Endothelial cell of umbilical vein (primary cell): ENCODE measurements at regions not wholly inside any gene's neighbourhood (a gene's known extent, or its start where the extent isn't known, plus 50 kb on each side); places are given as distances from the start of the nearest gene placed in this dataset.

Experiments used
- BruUV-seq: library from RNA; stranded (reverse); fragments of 400-500 nt; replicated peaks from 2 replicates; lab custom pipeline; 2021; lab: Mats Ljungman, UMichigan
- CTCF ChIA-PET: fragments of 300-600, 350-600 bp; sonication (Branson Sonifier 250); formaldehyde crosslinking; loops from one replicate; lab custom pipeline; 2021; ENCODE audit warnings: antibody characterized with exemption, inconsistent platforms; lab: Charles Lee
- POLR2A ChIA-PET: fragments of 300-600, 350-600 bp; sonication (Branson Sonifier 250); formaldehyde crosslinking; loops from one replicate; lab custom pipeline; 2021; ENCODE audit warnings: antibody characterized with exemption, inconsistent platforms; lab: Charles Lee
- DNase-seq: peaks from one replicate; pipeline ENCODE4 v3.0.0-alpha.2; 2011; ENCODE audit warnings: low read depth, low spot score
- FAIRE-seq: peaks from 2 replicates; lab custom pipeline; 2011; peaks lifted over from hg19 to GRCh38; lab: Jason Lieb, UNC
- H2AFZ ChIP-seq: 2 replicates; pipeline ENCODE4 v1.6.0; 2012; ENCODE audit warnings: low read depth, low read length, control low read depth, inconsistent platforms
- H3K27ac ChIP-seq: 2 replicates; pipeline ENCODE4 v1.5.1; 2011; ENCODE audit warnings: low read depth, mild to moderate bottlenecking, control low read depth, low read length, moderate library complexity; ENCODE audit not compliant: insufficient read depth
- H3K27me3 ChIP-seq, 2 experiments: 2 replicates each; pipeline versions ENCODE4 v1.6.0 to v1.6.1; 2011; ENCODE audit warnings: low read length in 2 of 2, mixed read lengths in 1 of 2; ENCODE audit not compliant: control insufficient read depth in 2 of 2, insufficient read depth in 2 of 2
- H3K36me3 ChIP-seq, 2 experiments: 2 replicates in 1 of 2; 3 replicates in 1 of 2; pipeline ENCODE4 v1.5.1; 2011; ENCODE audit warnings: low read length in 2 of 2, mild to moderate bottlenecking in 1 of 2, moderate library complexity in 1 of 2; ENCODE audit not compliant: control insufficient read depth in 2 of 2, insufficient read depth in 2 of 2; ENCODE audit errors: extremely low read depth in 1 of 2
- H3K4me1 ChIP-seq: 3 replicates; pipeline ENCODE4 v1.5.1; 2011; ENCODE audit warnings: mild to moderate bottlenecking, low read length; ENCODE audit not compliant: control insufficient read depth, insufficient read depth; ENCODE audit errors: extremely low read depth
- H3K4me2 ChIP-seq: 2 replicates; pipeline ENCODE4 v1.6.1; 2011; ENCODE audit warnings: low read length, control low read depth, mixed read lengths; ENCODE audit not compliant: insufficient read depth
- H3K4me3 ChIP-seq, 3 experiments: fragments of 200-600 bp in 1 of 3; sonication (generic), shearing (Covaris generic) in 1 of 3; replicated peaks in 1 of 3; 2 replicates each; pipeline ENCODE4 v1.5.1; 2011 to 2016; ENCODE audit warnings: control low read depth in 3 of 3, low read length in 3 of 3, mild to moderate bottlenecking in 2 of 3, inconsistent platforms in 1 of 3, low read depth in 1 of 3, moderate library complexity in 1 of 3; ENCODE audit not compliant: insufficient read depth in 1 of 3
- H3K79me2 ChIP-seq: 2 replicates; pipeline ENCODE4 v1.6.0; 2012; ENCODE audit warnings: low read length, inconsistent platforms; ENCODE audit not compliant: control insufficient read depth, insufficient read depth
- H3K9ac ChIP-seq: replicated peaks from 2 replicates; pipeline ENCODE3; 2011; ENCODE audit warnings: low read length, control low read depth; ENCODE audit not compliant: insufficient read depth; ENCODE audit errors: extremely low read depth
- H3K9me1 ChIP-seq: replicated peaks from 3 replicates; pipeline ENCODE4 v1.6.0; 2011; ENCODE audit warnings: mild to moderate bottlenecking, low read length; ENCODE audit not compliant: control insufficient read depth, insufficient read depth; ENCODE audit errors: extremely low read depth
- H3K9me3 ChIP-seq: replicated peaks from 2 replicates; pipeline ENCODE4 v1.5.1; 2012; ENCODE audit warnings: low read length, inconsistent platforms; ENCODE audit not compliant: control insufficient read depth, insufficient read depth
- H4K20me1 ChIP-seq: replicated peaks from 2 replicates; pipeline ENCODE3; 2011; ENCODE audit warnings: mild to moderate bottlenecking, low read length; ENCODE audit not compliant: control insufficient read depth, insufficient read depth; ENCODE audit errors: extremely low read depth
- CTCF ChIP-seq, 2 donors: IDR thresholded peaks; 1 replicate in 1 of 2; 2 replicates in 1 of 2; pipeline ENCODE4 v1.5.1; 2011; ENCODE audit warnings: low read length in 2 of 2, mild to moderate bottlenecking in 2 of 2, moderate library complexity in 2 of 2, control low read depth in 1 of 2, inconsistent platforms in 1 of 2, low read depth in 1 of 2; ENCODE audit not compliant: insufficient read depth in 1 of 2; ENCODE audit errors: extremely low read depth in 1 of 2
- EZH2 ChIP-seq: IDR thresholded peaks from 2 replicates; pipeline ENCODE4 v1.6.1; 2012; ENCODE audit warnings: borderline replicate concordance, low read depth, mild to moderate bottlenecking, moderate library complexity, low read length, inconsistent platforms; ENCODE audit not compliant: severe bottlenecking
- FOS ChIP-seq: IDR thresholded peaks from 2 replicates; pipeline ENCODE4 v1.6.1; 2011; ENCODE audit warnings: mild to moderate bottlenecking, low read length, moderate library complexity, borderline replicate concordance; ENCODE audit not compliant: insufficient read depth
- GATA2 ChIP-seq: IDR thresholded peaks from 2 replicates; pipeline ENCODE4 v1.7.0; 2011; ENCODE audit warnings: low read depth, mild to moderate bottlenecking, moderate library complexity, mixed read lengths, low read length; ENCODE audit not compliant: insufficient read length, insufficient read depth
- JUN ChIP-seq: IDR thresholded peaks from 2 replicates; pipeline ENCODE4 v1.6.1; 2011; ENCODE audit warnings: borderline replicate concordance, low read depth; ENCODE audit not compliant: insufficient read length, insufficient read depth
- MAX ChIP-seq: IDR thresholded peaks from 2 replicates; pipeline ENCODE4 v1.6.1; 2011; ENCODE audit not compliant: insufficient read depth, insufficient read length
- MYC ChIP-seq: IDR thresholded peaks from one replicate; pipeline ENCODE4 v1.6.1; 2011; ENCODE audit warnings: mild to moderate bottlenecking, low read depth, low read length
- POLR2A ChIP-seq: IDR thresholded peaks from 2 replicates; pipeline ENCODE4 v1.6.1; 2012; ENCODE audit warnings: low read depth, mild to moderate bottlenecking, control low read depth, low read length
- POLR2AphosphoS5 ChIP-seq: IDR thresholded peaks from 2 replicates; pipeline ENCODE4 v1.6.1; 2012; ENCODE audit warnings: low read depth, mild to moderate bottlenecking, control low read depth, low read length, moderate library complexity; ENCODE audit not compliant: insufficient read depth
- dilution Hi-C: fragments of 300-500 bp; cut with MboI; formaldehyde crosslinking; loops from one replicate; pipeline ENCODE4 v1.15.0; 2019; ENCODE audit warnings: low sequenced_read_pairs; ENCODE audit not compliant: extremely low pct_ligation_motif_present
- intact Hi-C: fragments of 100-400 bp; cut with micrococcal nuclease; formaldehyde crosslinking; loops from one replicate; pipeline ENCODE4 v1.10.0; 2022

GRCh38 chr3:30384546-30385072 is 221.8 kb upstream of the TGFBR2 start:
- ChIA-PET POLR2A (no interaction called here), CTCF (no interaction called here)
- TF ChIP-seq MYC (no peak), GATA2 (no peak), EZH2 (no peak), CTCF (IDR thresholded peaks at IDR 0.05; ENCODE audit: extremely low read depth in 1 of 2, insufficient read depth in 1 of 2, low read depth in 1 of 2, low read length in 2 of 2) (no peak), FOS (no peak), JUN (no peak), POLR2A (no peak), MAX (no peak), POLR2AphosphoS5 (no peak)
- DNase-seq (no peak), FAIRE-seq (no peak)
- no peak overlapping the region for H3K9ac ChIP-seq
- H3K9me1 ChIP-seq, result no peaks in the 10 kb centered on the region
- H3K79me2 ChIP-seq, result no peaks in the 10 kb centered on the region
- H3K36me3 ChIP-seq, result no peaks in the 10 kb centered on the region
- dilution Hi-C loops, result no loop called here
- BruUV-seq, result no TSS peak
- no peak overlapping the region for H3K4me3 ChIP-seq
- intact Hi-C loops, result no loop called here
- no peak overlapping the region for H3K4me2 ChIP-seq
- no peaks in the 10 kb centered on the region for H3K4me1 ChIP-seq
- H3K27me3 ChIP-seq, result no peaks in the 10 kb centered on the region
- H3K9me3 ChIP-seq, result no peaks in the 10 kb centered on the region
- H3K27ac ChIP-seq, result no peak overlapping the region
- H4K20me1 ChIP-seq, result no peaks in the 10 kb centered on the region
- H2AFZ ChIP-seq, result no peak overlapping the region
